Neuronal stem cell (in vitro differentiated cells): ENCODE measurements at regions not wholly inside any gene's neighbourhood (a gene's known extent, or its start where the extent isn't known, plus 50 kb on each side); places are given as distances from the start of the nearest gene placed in this dataset.

ENCODE experiments used
- DNase-seq: peaks from one replicate; pipeline ENCODE4 v3.0.0-alpha.2; 2013; ENCODE audit warnings: low spot score
- H2AFZ ChIP-seq: one replicate; pipeline ENCODE4 v1.6.1; 2013; ENCODE audit warnings: mild to moderate bottlenecking, low read length, inconsistent platforms
- H2AK5ac ChIP-seq: 2 replicates; pipeline ENCODE4 v1.6.1; 2013; ENCODE audit warnings: low read depth, mild to moderate bottlenecking, inconsistent platforms, low read length, moderate library complexity, mixed read lengths
- H2BK120ac ChIP-seq: 2 replicates; pipeline ENCODE4 v1.6.1; 2013; ENCODE audit warnings: low read depth, mild to moderate bottlenecking, inconsistent platforms, low read length, moderate library complexity, mixed read lengths
- H2BK12ac ChIP-seq: one replicate; pipeline ENCODE4 v1.6.1; 2013; ENCODE audit warnings: low read length, inconsistent platforms
- H2BK15ac ChIP-seq: 2 replicates; pipeline ENCODE4 v1.6.1; 2013; ENCODE audit warnings: mild to moderate bottlenecking, low read length, inconsistent platforms, mixed read lengths
- H2BK5ac ChIP-seq: one replicate; pipeline ENCODE4 v1.6.1; 2013; ENCODE audit warnings: inconsistent platforms, mild to moderate bottlenecking, low read length, moderate library complexity
- H3K14ac ChIP-seq: one replicate; pipeline ENCODE4 v1.6.1; 2013; ENCODE audit warnings: low read length, inconsistent platforms
- H3K18ac ChIP-seq: 2 replicates; pipeline ENCODE4 v1.6.1; 2013; ENCODE audit warnings: low read length, inconsistent platforms
- H3K23ac ChIP-seq: 2 replicates; pipeline ENCODE4 v1.6.1; 2013; ENCODE audit warnings: low read depth, mild to moderate bottlenecking, mixed read lengths, low read length, inconsistent platforms; ENCODE audit not compliant: poor library complexity
- H3K27ac ChIP-seq: replicated peaks from 3 replicates; pipeline ENCODE4 v1.5.1; 2013; ENCODE audit warnings: low read length, inconsistent platforms
- H3K27me3 ChIP-seq, 3 experiments: 2 replicates each; pipeline ENCODE4 v1.6.1; 2013; ENCODE audit warnings: low read length in 3 of 3, mild to moderate bottlenecking in 2 of 3, inconsistent platforms in 1 of 3, low read depth in 1 of 3, mixed read lengths in 1 of 3, moderate library complexity in 1 of 3; ENCODE audit not compliant: control insufficient read depth in 3 of 3, insufficient read depth in 3 of 3
- H3K36me3 ChIP-seq, 2 donors: replicated peaks in 1 of 2; 2 replicates each; pipeline ENCODE4 v1.6.1; 2013; ENCODE audit warnings: low read length in 2 of 2; ENCODE audit not compliant: control insufficient read depth in 2 of 2, insufficient read depth in 2 of 2
- H3K4ac ChIP-seq: 2 replicates; pipeline ENCODE4 v1.6.1; 2013; ENCODE audit warnings: inconsistent platforms, mild to moderate bottlenecking, low read length, moderate library complexity
- H3K4me1 ChIP-seq, 2 donors: 1 replicate in 1 of 2; 2 replicates in 1 of 2; pipeline ENCODE4 v1.6.1; 2013; ENCODE audit warnings: low read length in 2 of 2, low read depth in 1 of 2; ENCODE audit not compliant: control insufficient read depth in 2 of 2, insufficient read depth in 1 of 2
- H3K4me2 ChIP-seq: one replicate; pipeline ENCODE4 v1.6.1; 2013; ENCODE audit warnings: mild to moderate bottlenecking, low read length, inconsistent platforms; ENCODE audit not compliant: insufficient read depth, poor library complexity, severe bottlenecking
- H3K4me3 ChIP-seq, 2 donors: 2 replicates each; pipeline ENCODE4 v1.5.1; 2013; ENCODE audit warnings: low read length in 2 of 2, mild to moderate bottlenecking in 2 of 2, inconsistent platforms in 1 of 2, moderate library complexity in 1 of 2
- H3K79me1 ChIP-seq: one replicate; pipeline ENCODE4 v1.6.1; 2013; ENCODE audit warnings: low read depth, mild to moderate bottlenecking, inconsistent platforms, low read length, moderate library complexity
- H3K9ac ChIP-seq: one replicate; pipeline ENCODE4 v1.6.1; 2013; ENCODE audit warnings: mild to moderate bottlenecking, low read depth, low read length, inconsistent platforms; ENCODE audit not compliant: poor library complexity
- H3K9me3 ChIP-seq, 2 donors: replicated peaks in 1 of 2; 2 replicates each; pipeline versions ENCODE3 to v1.6.1; 2013; ENCODE audit warnings: low read length in 2 of 2, mild to moderate bottlenecking in 2 of 2, inconsistent platforms in 1 of 2, low read depth in 1 of 2, mixed read lengths in 1 of 2, moderate library complexity in 1 of 2; ENCODE audit not compliant: control insufficient read depth in 2 of 2, insufficient read depth in 1 of 2
- H4K8ac ChIP-seq: one replicate; pipeline ENCODE4 v1.6.1; 2013; ENCODE audit warnings: low read depth, mild to moderate bottlenecking, inconsistent platforms, low read length, moderate library complexity
- H4K91ac ChIP-seq: one replicate; pipeline ENCODE4 v1.6.1; 2013; ENCODE audit warnings: low read length, low read depth, mild to moderate bottlenecking, inconsistent platforms; ENCODE audit not compliant: poor library complexity
- WGBS, 2 donors: extraction: QIAGEN DNeasy Blood & Tissue Kit; methylation state at CpG; one replicate each; pipeline ENCODE4 v1.1.7; 2013; ENCODE audit warnings: missing lambda C conversion rate in 2 of 2, mixed read lengths in 1 of 2; ENCODE audit not compliant: insufficient read length in 2 of 2, insufficient replicate concordance in 1 of 2; ENCODE audit errors: extremely low coverage in 2 of 2; 5-methylcytosine and 5-hydroxymethylcytosine counted together

- Histone ChIP-seq H2BK15ac (no peak overlapping the region), H4K8ac (no peak overlapping the region), H3K4me3 (no peak overlapping the region), H3K18ac (no peak overlapping the region), H3K79me1 (no peaks in the 10 kb centered on the region), H2BK12ac (no peak overlapping the region), H4K91ac (no peak overlapping the region), H3K27me3 (no peaks in the 10 kb centered on the region), H2AFZ (no peak overlapping the region), H3K4me1 (no peaks in the 10 kb centered on the region), H2BK120ac (no peak overlapping the region), H2AK5ac (no peak overlapping the region), H3K27ac (no peak overlapping the region), H3K9me3 (peaks cover 1 to 11% of the 10 kb centered on the region in 2 donors), H3K23ac (no peak overlapping the region), H3K14ac (no peak overlapping the region), H2BK5ac (no peak overlapping the region), H3K9ac (no peak overlapping the region), H3K36me3 (no peaks in the 10 kb centered on the region), H3K4me2 (no peak overlapping the region), H3K4ac (no peak overlapping the region)
- no peak for DNase-seq
- WGBS, 2 donors, result no CpG with 5 or more reads among the region's 4 CpGs
Observed at GRCh38 chr5:98468188-98468869, 305.1 kb upstream of the RGMB start.

DNA sequence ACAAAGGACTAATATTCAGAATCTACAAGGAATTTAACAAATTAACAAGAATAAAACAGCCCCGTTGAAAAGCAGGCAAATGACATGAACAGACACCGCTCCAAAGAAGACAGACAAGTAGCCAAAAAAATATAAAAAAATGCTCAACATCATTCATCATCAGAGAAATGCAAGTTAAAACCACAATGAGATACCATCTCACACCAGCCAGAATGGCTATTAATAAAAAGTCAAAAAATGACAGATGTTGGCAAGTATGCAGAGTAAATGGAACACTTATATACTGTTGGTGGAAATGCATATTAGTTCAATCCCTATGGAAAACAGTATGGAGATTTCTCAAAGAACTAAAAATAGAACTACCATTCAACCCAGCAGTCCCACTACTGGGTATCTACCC lies 302.7 kb upstream of the RGMB start:
- Histone ChIP-seq H3K18ac (no peak overlapping the region), H3K36me3 (no peaks in the 10 kb centered on the region), H3K4me1 (no peaks in the 10 kb centered on the region), H2BK12ac (no peak overlapping the region), H2BK5ac (no peak overlapping the region), H3K4ac (no peak overlapping the region), H3K4me2 (no peak overlapping the region), H3K14ac (no peak overlapping the region), H3K79me1 (no peaks in the 10 kb centered on the region), H2BK15ac (no peak overlapping the region), H4K8ac (no peak overlapping the region), H2AFZ (no peak overlapping the region), H2BK120ac (no peak overlapping the region), H3K4me3 (no peak overlapping the region), H4K91ac (no peak overlapping the region), H3K27ac (no peak overlapping the region), H2AK5ac (no peak overlapping the region), H3K27me3 (no peaks in the 10 kb centered on the region), H3K9me3 (peaks cover 1 to 8% of the 10 kb centered on the region in 2 donors), H3K23ac (no peak overlapping the region), H3K9ac (no peak overlapping the region)
- WGBS, 2 donors, result no CpG with 5 or more reads among the region's 2 CpGs
- no peak for DNase-seq

DNA sequence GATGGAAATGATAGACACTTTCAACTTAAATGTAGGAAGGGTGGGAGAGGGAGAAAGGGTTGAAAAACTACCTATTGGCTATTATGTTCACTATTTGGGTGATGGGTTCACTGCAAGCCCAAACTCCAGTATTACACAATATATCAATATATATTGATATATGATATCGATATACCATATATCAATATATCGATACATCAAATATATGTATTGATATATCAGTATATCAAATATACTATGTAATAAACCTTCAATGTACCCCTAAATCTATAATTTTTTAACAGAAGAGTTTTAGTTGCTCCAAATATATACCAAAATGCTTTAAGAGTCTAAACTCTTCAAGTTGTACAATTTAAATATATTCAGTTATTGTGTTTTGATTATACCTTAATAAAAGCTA lies 302.0 kb upstream of the RGMB start:
- Histone ChIP-seq H3K4ac (no peak overlapping the region), H3K23ac (no peak overlapping the region), H3K14ac (no peak overlapping the region), H2BK15ac (no peak overlapping the region), H2BK12ac (no peak overlapping the region), H3K79me1 (no peaks in the 10 kb centered on the region), H2BK5ac (no peak overlapping the region), H3K4me1 (no peaks in the 10 kb centered on the region), H2BK120ac (no peak overlapping the region), H3K9ac (no peak overlapping the region), H2AK5ac (no peak overlapping the region), H4K8ac (no peak overlapping the region), H3K27ac (no peak overlapping the region), H3K36me3 (no peaks in the 10 kb centered on the region), H4K91ac (no peak overlapping the region), H3K9me3 (peaks cover 1 to 5% of the 10 kb centered on the region in 2 donors), H2AFZ (no peak overlapping the region), H3K18ac (no peak overlapping the region), H3K27me3 (no peaks in the 10 kb centered on the region), H3K4me2 (no peak overlapping the region), H3K4me3 (no peak overlapping the region)
- WGBS, 2 donors, result 100% methylated on average over 1 of the region's 2 CpGs; no CpG with 5 or more reads in 1 of the 2 donors
- no peak for DNase-seq

DNA sequence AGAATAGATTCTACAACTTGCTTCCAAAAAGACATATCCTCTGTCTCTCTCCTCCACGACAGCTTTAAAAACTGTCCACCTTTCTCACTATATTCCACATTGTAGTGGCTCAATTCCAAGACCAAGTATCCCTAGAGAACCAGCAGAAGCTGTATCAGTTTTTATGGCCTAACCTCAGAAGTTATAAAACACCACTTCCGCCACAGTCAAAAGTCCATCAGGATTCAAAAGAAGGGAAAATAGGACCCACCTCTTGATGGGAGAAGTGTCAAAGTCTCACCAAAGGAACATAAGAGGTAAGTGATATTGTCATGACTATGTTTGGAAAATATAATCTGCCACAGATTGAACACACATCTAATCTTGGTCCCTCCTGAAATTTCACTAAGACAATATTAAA lies 299.2 kb upstream of the RGMB start:
- no CpG with 5 or more reads among the region's 2 CpGs for WGBS, 2 donors
- no peak overlapping the region for H2BK15ac ChIP-seq

More for the DNA sequence above, 299.2 kb upstream of the RGMB start:
- DNase-seq, result no peak
- H3K79me1 ChIP-seq, result no peaks in the 10 kb centered on the region
- no peak overlapping the region for H2AFZ ChIP-seq
- H3K27me3 ChIP-seq, result no peaks in the 10 kb centered on the region
- no peak overlapping the region for H3K18ac ChIP-seq
- H4K8ac ChIP-seq, result no peak overlapping the region
- no peak overlapping the region for H2BK120ac ChIP-seq
- H2BK12ac ChIP-seq, result no peak overlapping the region
- H3K23ac ChIP-seq, result no peak overlapping the region
- H3K4me1 ChIP-seq, result no peaks in the 10 kb centered on the region
- no peak overlapping the region for H3K4ac ChIP-seq
- no peak overlapping the region for H3K14ac ChIP-seq
- H3K4me2 ChIP-seq, result no peak overlapping the region
- H3K27ac ChIP-seq, result no peak overlapping the region
- H3K9ac ChIP-seq, result no peak overlapping the region
- no peak overlapping the region for H4K91ac ChIP-seq
- no peak overlapping the region for H3K4me3 ChIP-seq
- H2BK5ac ChIP-seq, result no peak overlapping the region
- H3K36me3 ChIP-seq, result no peaks in the 10 kb centered on the region
- H3K9me3 ChIP-seq, result no peaks in the 10 kb centered on the region
- no peak overlapping the region for H2AK5ac ChIP-seq
